C4-2B (cell line): ENCODE measurements at regions not wholly inside any gene's neighbourhood (a gene's known extent, or its start where the extent isn't known, plus 50 kb on each side); places are given as distances from the start of the nearest gene placed in this dataset.

Experiments
- CTCF ChIP-seq: fragments of 450-650 bp; conservative IDR thresholded peaks from 2 replicates; pipeline ENCODE4 v1.5.1; 2017; ENCODE audit warnings: mild to moderate bottlenecking
- ZFX ChIP-seq: fragments of 450-650 bp; IDR thresholded peaks from 2 replicates; pipeline ENCODE4 v1.6.1; 2017

- no peak for TF ChIP-seq CTCF
- TF ChIP-seq ZFX: no peak
Observed at GRCh38 chr7:153386556-153386955, 627.0 kb downstream of the ACTR3B start.
